DOHH2 (cell line): ENCODE measurements at regions not wholly inside any gene's neighbourhood (a gene's known extent, or its start where the extent isn't known, plus 50 kb on each side); places are given as distances from the start of the nearest gene placed in this dataset.

ENCODE experiments used
- EZH2phosphoT487 ChIP-seq: fragments of 200-600 bp; sonication (generic); IDR thresholded peaks from 2 replicates; pipeline ENCODE4 v1.6.1; 2017; ENCODE audit warnings: borderline replicate concordance, mild to moderate bottlenecking, antibody characterized with exemption, low read length, moderate library complexity, mixed read lengths
- TF ChIP-seq, protein P1 (sequence below): fragments of 200-600 bp; sonication (generic); IDR thresholded peaks from one replicate; pipeline ENCODE4 v1.5.1; 2014; ENCODE audit warnings: antibody characterized with exemption, mild to moderate bottlenecking, low read depth, low read length; ENCODE audit not compliant: poor library complexity, severe bottlenecking

DNA sequence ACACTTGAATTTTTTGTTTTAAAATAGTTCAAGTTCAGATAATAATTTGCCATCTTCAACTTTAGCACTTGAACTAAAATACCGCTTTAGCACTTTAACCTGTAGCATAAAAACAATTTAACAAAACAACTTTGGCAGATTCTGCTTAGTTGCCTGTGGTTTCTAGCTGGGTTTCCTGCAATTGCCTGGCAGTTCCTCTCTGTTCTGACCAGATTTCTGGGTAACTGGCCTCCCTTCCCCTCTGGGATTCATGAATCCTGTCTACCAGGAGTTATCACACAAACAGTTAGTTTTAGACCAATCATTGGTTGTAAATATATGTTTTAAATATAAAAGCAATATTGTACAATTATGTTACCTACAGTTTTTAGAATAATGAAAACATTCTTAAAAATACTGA is 89.8 kb upstream of the HDAC9 start:
- TF ChIP-seq, protein P1, sequence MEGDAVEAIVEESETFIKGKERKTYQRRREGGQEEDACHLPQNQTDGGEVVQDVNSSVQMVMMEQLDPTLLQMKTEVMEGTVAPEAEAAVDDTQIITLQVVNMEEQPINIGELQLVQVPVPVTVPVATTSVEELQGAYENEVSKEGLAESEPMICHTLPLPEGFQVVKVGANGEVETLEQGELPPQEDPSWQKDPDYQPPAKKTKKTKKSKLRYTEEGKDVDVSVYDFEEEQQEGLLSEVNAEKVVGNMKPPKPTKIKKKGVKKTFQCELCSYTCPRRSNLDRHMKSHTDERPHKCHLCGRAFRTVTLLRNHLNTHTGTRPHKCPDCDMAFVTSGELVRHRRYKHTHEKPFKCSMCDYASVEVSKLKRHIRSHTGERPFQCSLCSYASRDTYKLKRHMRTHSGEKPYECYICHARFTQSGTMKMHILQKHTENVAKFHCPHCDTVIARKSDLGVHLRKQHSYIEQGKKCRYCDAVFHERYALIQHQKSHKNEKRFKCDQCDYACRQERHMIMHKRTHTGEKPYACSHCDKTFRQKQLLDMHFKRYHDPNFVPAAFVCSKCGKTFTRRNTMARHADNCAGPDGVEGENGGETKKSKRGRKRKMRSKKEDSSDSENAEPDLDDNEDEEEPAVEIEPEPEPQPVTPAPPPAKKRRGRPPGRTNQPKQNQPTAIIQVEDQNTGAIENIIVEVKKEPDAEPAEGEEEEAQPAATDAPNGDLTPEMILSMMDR = no peak
- no peak for TF ChIP-seq EZH2phosphoT487
